CD4-positive, alpha-beta T cell treated with Interleukin-1 beta for 1 hour (primary cell): ENCODE measurements at regions not wholly inside any gene's neighbourhood (a gene's known extent, or its start where the extent isn't known, plus 50 kb on each side); places are given as distances from the start of the nearest gene placed in this dataset.

Experiments used
- DNase-seq, 2 donors: peaks; one replicate each; pipeline ENCODE4 v3.0.0-alpha.2; 2020 to 2022

- no peak for DNase-seq
These were observed 179.2 kb downstream of the EMP1 start for GRCh38 chr12:13375583-13376345.

GRCh38 chr12:13374793-13375192, 178.3 kb downstream of the EMP1 start:
- DNase-seq = no peak

- no peak for DNase-seq
These were observed 177.3 kb downstream of the EMP1 start for GRCh38 chr12:13373803-13374202.

GRCh38 chr12:13373131-13373530, 176.6 kb downstream of the EMP1 start:
- DNase-seq = no peak

- no peak for DNase-seq
These were observed 175.9 kb downstream of the EMP1 start for GRCh38 chr12:13372386-13372785.

GRCh38 chr12:13371797-13372196, 175.3 kb downstream of the EMP1 start:
- DNase-seq = no peak

- DNase-seq = no peak
These were observed 174.8 kb downstream of the EMP1 start for GRCh38 chr12:13371367-13371766.

GRCh38 chr12:13369474-13370056, 173.0 kb downstream of the EMP1 start:
- no peak for DNase-seq

GRCh38 chr12:13368971-13369370, 172.4 kb downstream of the EMP1 start:
- no peak for DNase-seq

GRCh38 chr12:13368431-13368830, 171.9 kb downstream of the EMP1 start:
- DNase-seq = no peak

- no peak for DNase-seq
These were observed 171.4 kb downstream of the EMP1 start for GRCh38 chr12:13367973-13368372.

- no peak for DNase-seq
These were observed 169.3 kb downstream of the EMP1 start for GRCh38 chr12:13365748-13366366.

GRCh38 chr12:13362260-13362841, 165.8 kb downstream of the EMP1 start:
- peak; percentile 25 to 26 for DNase-seq

GRCh38 chr12:13359636-13360035, 163.1 kb downstream of the EMP1 start:
- DNase-seq = no peak

GRCh38 chr12:13358391-13358905, 161.9 kb downstream of the EMP1 start:
- no peak for DNase-seq

GRCh38 chr12:13350946-13351345, 154.4 kb downstream of the EMP1 start:
- DNase-seq = no peak

GRCh38 chr12:13350381-13350780, 153.9 kb downstream of the EMP1 start:
- no peak for DNase-seq

GRCh38 chr12:13348464-13348863, 151.9 kb downstream of the EMP1 start:
- DNase-seq = no peak

- DNase-seq = no peak
These were observed 150.9 kb downstream of the EMP1 start for GRCh38 chr12:13347241-13348043.

GRCh38 chr12:13345722-13346121, 149.2 kb downstream of the EMP1 start:
- DNase-seq = no peak

GRCh38 chr12:13343375-13343774, 146.8 kb downstream of the EMP1 start:
- DNase-seq = no peak

- DNase-seq = no peak
These were observed 146.4 kb downstream of the EMP1 start for GRCh38 chr12:13342971-13343370.

- no peak for DNase-seq
These were observed 143.6 kb downstream of the EMP1 start for GRCh38 chr12:13340149-13340548.
